ENCODE measurements at regions not wholly inside any gene's neighbourhood (a gene's known extent, or its start where the extent isn't known, plus 50 kb on each side); places are given as distances from the start of the nearest gene placed in this dataset.
"Not testable (repeated sequence)": the region's sequence is repeated elsewhere in the genome, so short reads cannot be mapped to it uniquely, and the experiment has no call there.

GRCh38 chr4:33785843-33786242, 2458.5 kb downstream of the ARAP2 start:
- no peak for DNase-seq (ENCODE audit: low read depth)

GRCh38 chr4:33802578-33802977, 2441.7 kb downstream of the ARAP2 start:
- DNase-seq (ENCODE audit: low read depth) = no peak

GRCh38 chr4:33825685-33826084, 2418.6 kb downstream of the ARAP2 start:
- DNase-seq (ENCODE audit: low read depth) = no peak

- not testable (repeated sequence) for DNase-seq (ENCODE audit: low read depth)
Measured at GRCh38 chr4:33829356-33829755, 2415.0 kb downstream of the ARAP2 start.

- no peak for DNase-seq (ENCODE audit: low read depth)
Measured at GRCh38 chr4:33831442-33832066, 2412.8 kb downstream of the ARAP2 start.

GRCh38 chr4:33835764-33836163, 2408.6 kb downstream of the ARAP2 start:
- DNase-seq (ENCODE audit: low read depth) = not testable (repeated sequence)

GRCh38 chr4:33837043-33837838, 2407.1 kb downstream of the ARAP2 start:
- DNase-seq (ENCODE audit: low read depth) = peak; percentile 17

GRCh38 chr4:33841120-33841519, 2403.2 kb downstream of the ARAP2 start:
- no peak for DNase-seq (ENCODE audit: low read depth)

- DNase-seq (ENCODE audit: low read depth) = no peak
Measured at GRCh38 chr4:33850371-33850902, 2393.9 kb downstream of the ARAP2 start.

- DNase-seq (ENCODE audit: low read depth) = not testable (repeated sequence)
Measured at GRCh38 chr4:33853670-33854069, 2390.6 kb downstream of the ARAP2 start.

GRCh38 chr4:33864290-33864859, 2379.9 kb downstream of the ARAP2 start:
- no peak for DNase-seq (ENCODE audit: low read depth)

GRCh38 chr4:33873791-33874190, 2370.5 kb downstream of the ARAP2 start:
- no peak for DNase-seq (ENCODE audit: low read depth)

- no peak for DNase-seq (ENCODE audit: low read depth)
Measured at GRCh38 chr4:33878710-33879109, 2365.6 kb downstream of the ARAP2 start.

GRCh38 chr4:33881176-33881575, 2363.1 kb downstream of the ARAP2 start:
- no peak for DNase-seq (ENCODE audit: low read depth)

GRCh38 chr4:33882246-33882990, 2361.9 kb downstream of the ARAP2 start:
- no peak for DNase-seq (ENCODE audit: low read depth)

- DNase-seq (ENCODE audit: low read depth) = no peak
Measured at GRCh38 chr4:33883111-33883510, 2361.2 kb downstream of the ARAP2 start.

GRCh38 chr4:33886356-33886755, 2358.0 kb downstream of the ARAP2 start:
- no peak for DNase-seq (ENCODE audit: low read depth)

GRCh38 chr4:33890841-33891240, 2353.5 kb downstream of the ARAP2 start:
- no peak for DNase-seq (ENCODE audit: low read depth)

GRCh38 chr4:33911959-33912358, 2332.4 kb downstream of the ARAP2 start:
- DNase-seq (ENCODE audit: low read depth) = no peak

- no peak for DNase-seq (ENCODE audit: low read depth)
Measured at GRCh38 chr4:33914386-33914785, 2329.9 kb downstream of the ARAP2 start.

- DNase-seq (ENCODE audit: low read depth) = no peak
Measured at GRCh38 chr4:33923469-33923868, 2320.8 kb downstream of the ARAP2 start.

GRCh38 chr4:33924239-33924638, 2320.1 kb downstream of the ARAP2 start:
- peak; percentile 16 for DNase-seq (ENCODE audit: low read depth)

All from stromal cell of bone marrow (primary cell).